Mammary epithelial cell (primary cell): ENCODE measurements at regions not wholly inside any gene's neighbourhood (a gene's known extent, or its start where the extent isn't known, plus 50 kb on each side); places are given as distances from the start of the nearest gene placed in this dataset.

Experiments used
- CTCF ChIP-seq, 2 donors: IDR thresholded peaks in 1 of 2; conservative IDR thresholded peaks in 1 of 2; 2 replicates each; pipeline ENCODE4 v1.5.1; 2011 to 2012; ENCODE audit warnings: inconsistent platforms in 2 of 2, low read length in 2 of 2, mild to moderate bottlenecking in 2 of 2, control low read depth in 1 of 2, low read depth in 1 of 2; ENCODE audit not compliant: insufficient read depth in 1 of 2; ENCODE audit errors: extremely low read depth in 1 of 2
- EZH2 ChIP-seq: IDR thresholded peaks from 2 replicates; pipeline ENCODE4 v1.6.1; 2012; ENCODE audit warnings: low read length, inconsistent platforms, borderline replicate concordance

- no peak for TF ChIP-seq CTCF (conservative IDR thresholded peaks at IDR 0.05 in 1 of 2, IDR thresholded peaks at IDR 0.05 in 1 of 2; ENCODE audit: extremely low read depth in 1 of 2, insufficient read depth in 1 of 2, low read depth in 1 of 2, low read length in 2 of 2)
- no peak for TF ChIP-seq EZH2
Measured at GRCh38 chr13:61913183-61913582, 497.5 kb upstream of the PCDH20 start.
